GM13976 (cell line): ENCODE measurements at regions not wholly inside any gene's neighbourhood (a gene's known extent, or its start where the extent isn't known, plus 50 kb on each side); places are given as distances from the start of the nearest gene placed in this dataset.
"Not testable (repeated sequence)": the region's sequence is repeated elsewhere in the genome, so short reads cannot be mapped to it uniquely, and the experiment has no call there.

Source experiments
- DNase-seq: peaks from one replicate; pipeline ENCODE4 v3.0.0; 2012; ENCODE audit warnings: low spot score
- CTCF ChIP-seq: IDR thresholded peaks from 2 replicates; pipeline ENCODE4 v1.5.1; 2012; ENCODE audit warnings: borderline replicate concordance, mild to moderate bottlenecking; ENCODE audit not compliant: insufficient read depth; ENCODE audit errors: extremely low read depth, missing control alignments, control extremely low read depth
- in situ Hi-C: fragments of 300-500 bp; cut with MboI; formaldehyde crosslinking; loops from one replicate; pipeline ENCODE4 v1.12.0; 2022; ENCODE audit warnings: low sequenced_read_pairs, mixed read lengths, inconsistent platforms; ENCODE audit not compliant: unreplicated experiment

GRCh38 chr12:46571608-46572007 lies 199.0 kb upstream of the SLC38A2 start:
- DNase-seq: no peak
- TF ChIP-seq CTCF: no peak
- in situ Hi-C loops: no loop called here

GRCh38 chr12:46569826-46570439 lies 197.4 kb upstream of the SLC38A2 start:
- in situ Hi-C loops: no loop called here
- DNase-seq: no peak
- no peak for TF ChIP-seq CTCF

GRCh38 chr12:46567667-46568066 lies 195.1 kb upstream of the SLC38A2 start:
- DNase-seq: no peak
- no peak for TF ChIP-seq CTCF
- in situ Hi-C loops: no loop called here

GRCh38 chr12:46562625-46563225 lies 190.2 kb upstream of the SLC38A2 start:
- in situ Hi-C loops: no loop called here
- DNase-seq: no peak
- TF ChIP-seq CTCF: no peak

- in situ Hi-C loops, DNase-seq: not testable (repeated sequence)
These were observed 189.4 kb upstream of the SLC38A2 start for GRCh38 chr12:46561769-46562624.

- in situ Hi-C loops: no loop called here
- no peak for TF ChIP-seq CTCF
- no peak for DNase-seq
These were observed 188.3 kb upstream of the SLC38A2 start for GRCh38 chr12:46560874-46561273.

GRCh38 chr12:46560089-46560488 lies 187.5 kb upstream of the SLC38A2 start:
- in situ Hi-C loops: no loop called here
- TF ChIP-seq CTCF: no peak
- DNase-seq: no peak
